HG03442 (cell line): ENCODE measurements at regions not wholly inside any gene's neighbourhood (a gene's known extent, or its start where the extent isn't known, plus 50 kb on each side); places are given as distances from the start of the nearest gene placed in this dataset.

ENCODE experiments used
- ATAC-seq: cut with Tn5 transposase; IDR thresholded peaks from one replicate; pipeline ENCODE4 v1.9.1; 2021; ENCODE audit warnings: mild to moderate bottlenecking, moderate library complexity; ENCODE audit not compliant: unreplicated experiment

DNA sequence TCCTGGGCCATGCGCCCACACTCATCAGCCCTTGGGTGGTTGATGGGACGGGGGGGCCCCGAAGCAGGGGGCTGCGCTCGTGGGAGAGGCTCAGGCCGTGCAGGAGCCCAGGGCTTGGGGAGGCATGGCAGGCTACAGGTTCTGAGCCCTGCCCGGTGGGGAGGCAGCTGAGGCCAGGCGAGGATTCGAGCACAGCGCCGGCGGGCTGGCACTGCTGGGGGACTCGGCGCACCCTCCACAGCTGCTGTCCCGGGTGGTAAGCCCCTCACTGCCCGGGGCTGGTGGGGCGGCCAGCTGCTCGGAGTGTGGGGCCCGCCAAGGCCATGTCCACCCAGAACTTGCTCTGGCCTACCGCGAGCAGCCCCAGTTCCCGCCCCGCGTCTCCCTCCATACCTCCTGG is 295.8 kb upstream of the SEL1L start:
- no peak for ATAC-seq

DNA sequence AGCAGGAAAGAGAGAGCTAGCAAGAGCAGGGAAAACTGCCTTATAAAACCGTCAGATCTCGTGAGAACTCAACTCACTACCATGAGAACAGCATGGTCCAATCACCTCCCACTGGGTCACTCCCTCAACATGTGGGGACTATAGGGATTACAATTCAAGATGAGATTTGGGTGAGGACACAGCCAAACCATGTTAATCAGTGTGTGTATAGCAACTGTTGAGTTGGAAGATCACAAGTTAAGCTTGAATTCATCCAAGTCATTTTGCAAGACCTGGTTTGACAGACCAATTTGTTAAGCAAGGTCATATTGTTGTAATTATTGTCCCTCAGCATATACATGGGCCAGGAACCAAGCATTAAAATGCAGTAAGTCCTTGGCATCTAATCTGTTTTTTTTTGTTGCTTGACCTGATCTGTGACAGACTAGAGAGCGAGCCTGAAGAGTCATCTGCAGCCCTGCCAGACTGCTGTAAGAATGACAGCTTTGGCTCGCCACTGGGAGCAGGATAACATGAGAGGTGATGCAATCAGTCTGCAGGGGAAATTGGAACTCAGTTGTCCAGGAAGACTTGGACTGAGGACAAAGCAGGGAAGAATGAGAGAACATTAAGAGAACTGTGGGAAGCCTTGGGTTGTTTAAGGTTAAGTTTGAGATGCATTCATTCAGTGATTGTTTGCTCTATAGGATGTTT is 297.6 kb upstream of the SEL1L start:
- ATAC-seq = no peak

DNA sequence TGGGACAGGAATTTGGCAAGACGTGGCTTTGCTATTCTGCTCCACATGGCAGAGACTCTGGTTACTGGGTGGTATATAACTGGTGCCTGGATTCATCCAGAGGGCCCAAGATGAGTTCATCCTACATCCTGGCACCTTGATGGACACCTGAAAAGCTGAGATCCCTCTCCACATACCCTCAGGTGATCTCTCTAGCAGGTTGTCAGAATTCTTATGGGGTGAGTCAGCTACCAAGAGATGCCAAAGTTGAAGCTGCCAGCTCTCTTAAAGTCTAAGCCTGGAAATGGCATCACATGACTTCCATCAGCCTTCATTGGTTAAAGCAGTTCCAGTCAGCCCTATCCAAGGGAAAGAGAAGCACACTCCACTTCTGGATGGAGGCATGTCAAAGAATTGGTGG is 300.7 kb upstream of the SEL1L start:
- no peak for ATAC-seq

DNA sequence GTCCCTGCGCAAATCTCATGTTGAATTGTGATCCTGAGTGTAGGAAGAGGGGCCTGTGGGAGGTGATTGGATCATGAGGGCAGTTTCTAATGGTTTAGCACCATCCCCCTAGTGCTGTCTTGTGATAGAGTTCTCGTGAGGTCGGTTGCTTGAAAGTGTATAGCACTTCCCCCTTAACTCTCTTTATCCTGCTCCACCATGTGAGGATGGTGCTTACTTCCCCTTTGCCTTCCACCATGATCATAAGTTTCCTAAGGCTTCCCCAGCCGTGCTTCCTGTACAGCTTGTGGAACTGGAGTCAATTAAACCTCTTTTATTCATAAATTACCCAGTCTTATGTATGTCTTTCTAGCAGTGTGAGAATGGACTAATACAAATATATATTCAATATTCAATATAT is 303.7 kb upstream of the SEL1L start:
- ATAC-seq = no peak

DNA sequence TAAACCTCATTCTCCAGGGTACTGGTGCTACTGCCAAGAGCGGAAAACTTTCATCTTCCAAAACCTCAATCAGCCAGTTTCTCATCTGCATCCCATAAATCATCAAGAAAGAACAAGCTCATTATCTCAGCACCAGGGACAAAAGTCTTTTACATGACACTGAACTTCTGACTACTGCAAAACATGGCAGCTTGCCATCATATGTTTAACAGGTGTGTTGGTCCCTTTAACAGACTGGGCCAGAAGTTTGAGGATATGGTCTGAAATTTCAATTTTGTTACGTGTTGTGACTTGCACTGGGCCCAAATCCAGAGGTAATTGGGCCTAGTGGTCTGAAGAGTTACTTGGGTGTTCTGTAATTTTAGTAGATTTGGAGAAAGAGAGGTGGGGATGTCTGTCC is 305.4 kb upstream of the SEL1L start:
- ATAC-seq = no peak

DNA sequence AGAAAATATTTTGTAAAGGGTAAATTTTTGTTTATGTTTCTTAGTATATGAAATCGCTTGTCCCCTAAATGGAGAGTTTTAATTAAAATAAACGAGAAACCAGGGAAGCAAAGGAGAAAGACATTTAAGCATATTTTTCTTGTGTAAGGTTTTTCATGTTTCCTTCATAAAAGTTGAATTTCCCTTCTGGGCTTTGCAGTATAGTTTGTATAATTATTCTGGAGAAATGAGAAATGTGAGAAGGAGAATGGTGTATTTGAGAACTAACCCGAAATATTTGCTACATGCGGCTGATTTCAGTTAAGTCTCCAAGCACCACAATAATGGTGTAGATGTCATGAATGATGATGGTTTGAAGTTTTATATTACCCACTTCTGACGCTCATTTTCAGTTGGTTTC is 307.7 kb upstream of the SEL1L start:
- no peak for ATAC-seq

DNA sequence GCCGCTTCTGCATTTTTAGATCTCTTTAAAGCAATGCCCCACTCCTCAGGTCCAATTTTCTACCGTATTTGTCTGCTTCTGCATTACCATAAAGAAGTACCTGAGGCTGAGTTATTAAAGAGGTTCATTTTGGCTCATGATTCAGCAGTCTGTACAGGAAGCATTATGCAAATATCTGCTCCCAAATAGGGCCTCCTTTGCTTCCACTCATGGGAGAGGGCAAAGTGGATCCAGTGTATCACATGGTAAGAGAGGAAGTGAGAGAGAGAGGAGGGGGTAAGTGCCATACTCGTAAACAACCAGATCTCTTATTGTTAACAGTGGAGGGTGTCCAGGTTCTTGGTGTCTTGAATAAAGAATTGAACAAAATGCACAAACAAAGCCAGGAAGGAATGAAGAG is 316.1 kb upstream of the SEL1L start:
- ATAC-seq = no peak

DNA sequence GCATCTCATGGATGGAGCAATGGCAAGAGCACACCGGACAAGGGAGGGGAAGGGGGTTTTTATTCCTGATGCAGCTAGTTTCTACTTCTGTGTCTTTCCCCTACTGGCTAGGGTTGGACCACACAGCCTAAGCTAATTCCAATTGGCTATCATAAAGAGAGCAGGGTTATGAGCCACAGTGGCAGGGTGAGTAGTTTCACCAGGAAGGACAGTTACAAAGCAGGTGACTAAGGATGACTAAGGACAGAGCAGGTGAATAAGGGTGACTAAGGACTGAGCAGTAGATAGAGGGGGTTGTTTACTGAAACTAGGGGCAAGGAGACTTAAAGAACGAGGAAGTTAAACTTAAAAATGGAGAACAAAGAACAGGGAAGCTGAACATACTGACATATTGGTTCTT is 321.4 kb upstream of the SEL1L start:
- ATAC-seq = no peak

DNA sequence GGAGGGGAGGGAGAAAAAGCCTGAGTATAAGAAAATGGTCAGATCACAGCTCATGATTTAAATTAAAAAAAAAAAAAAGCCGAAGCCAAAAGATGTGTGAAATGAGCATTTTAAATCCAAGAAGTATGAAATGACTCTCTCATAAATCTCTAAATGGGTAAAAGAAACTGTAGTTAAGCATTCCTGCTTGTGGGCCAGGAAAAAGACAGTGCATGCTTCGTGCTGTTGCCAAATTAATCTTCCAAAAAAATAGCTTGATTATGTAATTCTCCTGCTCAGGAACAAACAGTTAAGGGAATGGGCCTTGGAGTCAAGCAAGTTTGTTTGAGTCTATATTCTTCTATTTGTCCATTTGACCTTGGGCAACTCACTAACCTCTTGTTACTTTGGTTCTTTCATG is 325.4 kb upstream of the SEL1L start:
- ATAC-seq = no peak

DNA sequence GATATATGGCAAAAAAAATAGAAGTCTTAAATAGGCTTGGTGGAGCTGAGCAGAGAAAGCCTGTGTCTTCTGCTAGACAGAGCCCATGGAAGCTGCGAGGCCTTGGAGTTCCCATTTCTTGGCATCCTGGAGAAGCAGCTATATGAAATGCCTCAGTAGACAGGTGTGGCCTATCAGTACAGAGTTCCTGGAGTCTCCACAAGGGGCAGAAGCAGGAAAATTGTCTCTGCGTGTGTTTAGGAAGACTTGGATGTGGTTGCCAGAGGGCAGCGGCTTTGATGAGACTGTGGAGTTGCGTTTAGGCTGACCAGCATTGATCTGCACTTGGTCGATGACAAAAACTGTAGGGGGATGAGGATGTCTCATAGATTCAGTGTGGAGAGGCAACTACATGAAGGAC is 334.5 kb upstream of the SEL1L start:
- no peak for ATAC-seq

DNA sequence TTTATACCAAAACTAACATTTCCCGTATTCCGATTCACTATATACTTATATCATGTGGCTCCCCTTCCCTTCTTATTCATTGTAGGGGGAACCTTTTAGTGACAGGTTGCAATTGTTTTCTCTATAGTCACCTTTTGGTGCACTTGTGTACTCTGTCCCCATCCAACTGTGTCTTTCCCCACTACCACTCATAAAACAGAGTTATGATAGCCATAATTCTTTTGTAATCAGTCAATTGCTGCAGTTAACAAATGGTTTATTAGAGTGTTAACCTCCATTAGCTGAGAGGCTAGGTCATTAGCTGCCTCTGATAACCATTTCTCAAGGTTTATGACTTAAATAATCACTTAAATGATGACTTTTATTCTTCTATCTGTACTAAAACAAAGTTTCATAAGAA is 338.1 kb upstream of the SEL1L start:
- no peak for ATAC-seq

DNA sequence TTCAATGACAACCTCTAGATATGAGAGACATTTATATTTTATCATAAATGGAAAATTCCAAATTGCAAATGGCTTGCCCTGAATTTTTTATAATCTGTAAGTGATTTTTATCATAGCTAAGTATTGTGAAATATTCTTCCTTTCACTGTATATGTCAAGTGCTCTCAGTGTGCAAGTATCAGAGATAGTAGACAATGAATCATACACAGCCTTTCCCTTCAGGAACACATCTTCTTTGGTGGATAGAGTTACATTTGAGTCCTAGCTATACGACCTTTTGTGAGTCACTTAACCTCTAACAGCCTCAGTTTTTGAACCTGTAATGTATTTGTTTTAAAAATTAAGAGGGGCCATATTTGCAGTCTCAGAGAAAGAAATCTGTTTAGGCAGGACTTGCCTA is 350.7 kb upstream of the SEL1L start:
- ATAC-seq = no peak

DNA sequence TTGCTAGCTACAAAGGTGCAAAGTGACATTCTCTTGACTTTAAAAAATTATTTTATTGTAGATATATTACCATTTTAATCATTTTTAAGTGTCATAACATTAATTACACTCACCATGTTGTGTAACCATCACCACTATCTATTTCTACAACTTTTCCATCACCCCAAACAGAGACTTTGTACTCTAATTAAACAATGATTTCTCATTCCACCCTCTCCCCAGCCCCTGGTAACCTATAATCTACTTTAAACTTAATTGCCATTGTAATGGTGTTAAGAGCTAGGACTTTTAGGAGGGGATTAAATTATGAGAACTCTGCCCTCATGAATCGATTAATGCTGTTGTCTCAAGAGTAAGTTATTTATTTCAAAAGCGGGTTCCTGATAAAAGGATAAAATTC is 352.9 kb upstream of the SEL1L start:
- no peak for ATAC-seq

DNA sequence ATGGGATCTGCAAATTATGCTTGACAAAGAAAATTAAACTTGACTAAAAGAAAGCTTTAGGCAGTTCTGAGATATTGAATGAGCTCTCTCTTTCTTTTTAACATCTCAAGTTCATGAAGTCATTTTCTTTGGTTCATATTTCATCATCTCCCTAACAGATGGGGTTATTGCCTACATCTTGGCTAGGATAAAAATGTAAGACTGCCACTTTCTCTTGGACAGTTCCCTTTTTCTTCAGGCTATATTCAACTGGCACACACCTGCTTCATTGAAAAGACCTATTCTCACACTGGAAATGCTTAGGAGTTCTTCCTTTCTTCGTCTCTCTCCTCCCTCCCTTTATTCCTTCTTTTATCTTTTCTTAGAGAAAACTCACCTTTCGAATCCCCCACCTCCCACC is 355.9 kb upstream of the SEL1L start:
- ATAC-seq = no peak

DNA sequence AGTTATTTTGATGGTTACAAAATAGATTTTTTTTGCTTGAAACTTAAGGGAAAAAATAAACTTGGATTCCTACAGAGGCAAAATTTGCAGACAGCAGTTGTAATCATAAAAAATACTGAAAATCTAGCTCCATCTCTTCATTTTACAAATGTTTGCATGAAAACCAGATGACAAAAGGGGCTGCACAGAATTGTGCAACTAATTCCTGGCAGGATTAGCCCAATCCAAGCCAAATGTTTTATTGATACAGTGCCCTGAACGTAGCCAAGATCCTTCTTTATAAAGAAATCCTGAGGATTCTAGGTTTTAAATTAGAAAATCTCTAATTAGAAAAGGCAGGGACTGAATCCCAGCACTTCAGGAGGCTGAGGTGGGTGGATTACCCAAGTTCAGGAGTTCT is 356.4 kb upstream of the SEL1L start:
- ATAC-seq = no peak

DNA sequence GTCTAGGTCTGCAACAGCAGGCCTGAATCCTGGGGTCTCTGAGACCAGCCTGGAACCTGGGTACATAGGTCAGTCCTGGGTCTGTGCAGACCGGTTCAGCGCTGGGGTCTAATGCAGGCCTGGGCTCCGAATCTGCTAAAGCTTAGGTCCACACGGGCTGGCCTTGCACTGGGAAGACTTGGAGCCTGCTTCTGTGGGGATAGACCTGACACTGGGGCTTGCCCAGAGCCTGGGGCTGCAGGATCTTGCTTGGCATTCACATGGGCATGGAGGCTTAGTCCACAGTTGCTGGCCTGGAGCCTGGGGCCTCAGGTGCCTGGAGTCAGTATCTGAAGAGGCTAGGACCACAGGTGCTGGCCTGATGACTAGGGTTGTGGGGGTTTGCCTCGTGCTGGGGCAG is 369.8 kb upstream of the SEL1L start:
- no peak for ATAC-seq

DNA sequence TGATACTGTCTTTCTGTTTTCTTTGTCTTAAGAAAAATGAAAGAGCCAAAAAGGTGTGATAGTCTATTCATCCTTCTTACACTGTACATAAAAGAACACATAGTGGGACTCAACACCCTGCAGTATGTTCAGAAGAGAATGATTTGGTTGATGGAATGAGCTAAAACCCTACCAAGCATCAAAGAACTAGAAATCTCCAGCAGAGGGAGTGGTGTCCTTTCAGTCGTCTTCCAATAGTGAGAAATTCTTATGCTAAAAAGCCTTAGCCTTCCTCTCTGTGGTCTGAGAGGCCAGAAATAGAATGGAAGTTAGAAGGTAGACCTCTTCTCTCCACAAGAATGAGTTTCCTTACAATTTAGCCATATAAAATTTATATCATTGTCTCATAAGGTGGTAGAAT is 393.4 kb upstream of the SEL1L start:
- no peak for ATAC-seq

DNA sequence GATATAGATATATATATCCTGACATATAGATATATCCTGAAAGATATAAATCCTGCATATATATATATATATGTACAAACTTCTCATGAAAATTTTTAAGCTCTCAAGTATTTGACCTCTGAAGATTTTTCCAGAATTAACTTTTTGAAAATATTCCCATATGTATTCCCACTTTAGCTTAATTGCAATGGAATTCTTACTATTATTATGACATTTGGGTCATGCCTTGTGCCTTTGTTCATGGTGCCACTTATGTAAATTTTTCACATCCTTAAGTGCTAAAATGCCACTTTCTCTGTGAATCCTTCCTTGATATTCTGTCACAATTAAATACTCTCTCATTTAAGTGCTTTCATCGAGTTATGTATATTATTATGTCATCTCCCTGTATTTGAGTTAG is 398.2 kb upstream of the SEL1L start:
- no peak for ATAC-seq

DNA sequence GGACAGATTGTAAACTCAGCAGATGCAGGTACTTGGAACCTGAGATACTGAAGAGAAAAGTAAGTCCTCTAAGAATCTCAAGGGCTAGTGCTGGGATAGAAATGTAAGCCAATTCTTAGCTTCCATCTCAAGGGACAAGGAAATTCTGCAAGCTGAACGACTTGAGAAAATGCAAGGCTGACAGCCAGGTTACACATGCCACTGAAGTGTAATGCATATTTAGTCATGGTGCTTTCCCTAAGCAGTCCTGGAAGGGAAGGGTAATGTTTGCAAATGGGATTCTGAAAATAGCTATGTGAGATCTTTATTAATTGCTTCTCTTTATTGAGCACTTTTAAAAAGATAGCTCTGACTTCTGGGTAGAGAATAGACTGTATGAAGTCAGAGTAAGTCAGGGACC is 402.7 kb upstream of the SEL1L start:
- ATAC-seq = no peak

DNA sequence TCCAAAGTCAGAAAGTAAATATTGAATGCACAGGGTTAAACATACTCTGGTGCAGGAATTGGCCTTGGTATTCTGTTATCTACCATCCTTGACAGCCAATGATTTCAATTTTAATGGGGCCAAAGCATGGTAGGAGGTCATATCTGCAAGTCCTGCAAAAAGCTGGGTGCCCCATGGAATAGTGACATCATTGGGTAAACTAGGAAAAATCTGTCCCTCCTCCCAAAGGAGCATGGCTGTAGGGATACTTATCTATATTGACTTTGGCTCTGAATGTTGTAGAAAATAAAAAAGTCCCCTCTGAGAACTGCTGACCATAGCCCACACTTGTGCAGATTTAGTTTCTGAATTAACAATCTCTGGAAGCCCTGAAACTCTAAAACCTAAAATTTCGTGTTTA is 403.2 kb upstream of the SEL1L start:
- ATAC-seq = no peak

DNA sequence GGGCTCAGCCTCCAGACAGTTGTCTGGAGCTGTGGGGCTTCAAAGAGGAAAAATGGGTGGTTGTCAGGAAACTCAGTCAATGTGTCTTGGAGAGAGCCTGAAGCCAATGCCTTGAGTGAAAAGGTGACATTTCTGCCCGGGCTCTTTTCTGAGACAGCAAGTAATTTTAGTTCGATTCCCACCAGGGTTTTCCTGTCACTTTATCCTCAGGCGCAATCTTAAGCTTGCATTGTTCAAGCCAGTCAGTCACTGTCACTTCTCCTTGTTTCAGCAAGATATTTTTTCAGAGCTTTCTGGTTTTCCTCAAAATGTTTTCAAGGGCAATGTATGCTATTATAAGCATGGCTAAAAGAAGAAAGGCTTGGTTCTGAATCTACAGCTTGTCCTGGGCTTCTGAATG is 404.7 kb upstream of the SEL1L start:
- ATAC-seq = no peak

DNA sequence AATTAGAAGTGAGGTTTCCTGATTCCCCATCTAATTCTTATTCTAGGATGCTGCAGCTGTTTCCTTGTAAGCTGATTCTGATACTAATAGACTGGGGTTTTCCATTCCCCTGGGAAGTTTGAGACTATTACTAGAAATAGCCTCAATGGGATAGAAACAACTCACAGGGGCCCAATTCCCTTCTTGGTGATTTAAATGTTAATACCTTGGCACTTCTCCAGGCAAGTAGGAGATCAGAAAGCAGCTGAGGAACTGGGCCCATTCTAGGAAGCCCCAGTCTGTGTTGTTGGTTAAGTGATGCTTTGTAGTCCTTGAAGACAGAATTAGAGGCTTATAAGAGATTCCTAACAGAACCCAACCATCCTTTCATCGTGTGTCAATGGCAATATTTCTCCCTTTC is 407.0 kb upstream of the SEL1L start:
- ATAC-seq = no peak

DNA sequence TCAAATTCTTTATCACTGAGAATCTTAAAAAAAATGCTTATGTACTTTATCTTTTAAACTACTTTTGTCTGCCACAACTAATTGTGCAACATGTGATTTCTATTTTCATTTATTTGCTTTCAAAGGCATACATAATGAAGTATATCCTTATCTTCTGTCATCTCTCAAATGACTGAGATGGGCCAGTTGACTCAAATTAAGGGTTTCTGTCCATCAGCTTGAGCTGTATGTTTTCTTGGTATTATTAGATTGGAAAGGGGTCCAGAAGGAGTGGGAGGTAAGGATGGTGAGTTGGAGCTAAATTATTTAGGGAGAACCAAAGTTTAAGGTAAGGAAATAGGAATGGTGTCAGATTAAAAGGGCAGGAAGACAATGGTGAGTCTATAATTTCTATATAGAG is 408.4 kb upstream of the SEL1L start:
- no peak for ATAC-seq

DNA sequence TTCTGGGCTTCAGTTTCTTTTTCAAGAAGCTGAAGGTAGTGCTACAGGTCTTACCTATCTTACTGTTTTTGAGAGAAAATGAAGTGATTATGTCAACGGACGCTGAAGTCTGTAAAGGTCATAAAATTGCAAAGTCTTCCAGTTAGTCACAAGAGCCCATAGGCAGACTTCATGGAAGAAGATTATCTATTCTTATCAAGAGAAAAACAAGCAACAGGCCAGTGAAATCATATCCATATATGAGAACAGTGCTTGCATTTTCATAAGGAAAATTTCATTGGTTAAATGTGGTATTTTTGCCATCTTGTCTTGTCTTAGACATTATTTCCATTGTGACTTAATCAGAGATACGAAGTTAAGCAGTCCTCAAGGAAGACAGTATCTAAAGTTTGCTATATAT is 412.7 kb upstream of the SEL1L start:
- ATAC-seq = no peak
